ENCODE measurements at regions not wholly inside any gene's neighbourhood (a gene's known extent, or its start where the extent isn't known, plus 50 kb on each side); places are given as distances from the start of the nearest gene placed in this dataset.
"Not testable (repeated sequence)": the region's sequence is repeated elsewhere in the genome, so short reads cannot be mapped to it uniquely, and the experiment has no call there.

GRCh38 chr4:71211748-71212147, 127.1 kb upstream of the SLC4A4 start:
- no peak for DNase-seq

- DNase-seq, result no peak
Measured at GRCh38 chr4:71212216-71212615, 126.6 kb upstream of the SLC4A4 start.

GRCh38 chr4:71214578-71214977, 124.2 kb upstream of the SLC4A4 start:
- no peak for DNase-seq

GRCh38 chr4:71216316-71216959, 122.4 kb upstream of the SLC4A4 start:
- DNase-seq, result no peak

GRCh38 chr4:71217688-71218087, 121.1 kb upstream of the SLC4A4 start:
- no peak for DNase-seq

GRCh38 chr4:71220848-71221247, 118.0 kb upstream of the SLC4A4 start:
- DNase-seq, result not testable (repeated sequence)

GRCh38 chr4:71221510-71222466, 117.0 kb upstream of the SLC4A4 start:
- no peak for DNase-seq

- no peak for DNase-seq
Measured at GRCh38 chr4:71222661-71223060, 116.2 kb upstream of the SLC4A4 start.

GRCh38 chr4:71229477-71230270, 109.1 kb upstream of the SLC4A4 start:
- DNase-seq, result peak; percentile 60

- no peak for DNase-seq
Measured at GRCh38 chr4:71230271-71231128, 108.3 kb upstream of the SLC4A4 start.

- peak; percentile 37 for DNase-seq
Measured at GRCh38 chr4:71231129-71232055, 107.4 kb upstream of the SLC4A4 start.

GRCh38 chr4:71232056-71232430, 106.8 kb upstream of the SLC4A4 start:
- DNase-seq, result no peak

- no peak for DNase-seq
Measured at GRCh38 chr4:71232846-71233245, 106.0 kb upstream of the SLC4A4 start.

- no peak for DNase-seq
Measured at GRCh38 chr4:71235311-71236201, 103.3 kb upstream of the SLC4A4 start.

GRCh38 chr4:71236226-71236625, 102.6 kb upstream of the SLC4A4 start:
- DNase-seq, result no peak

GRCh38 chr4:71237641-71238040, 101.2 kb upstream of the SLC4A4 start:
- no peak for DNase-seq

GRCh38 chr4:71239365-71239764, 99.5 kb upstream of the SLC4A4 start:
- no peak for DNase-seq

- no peak for DNase-seq
Measured at GRCh38 chr4:71240094-71240493, 98.7 kb upstream of the SLC4A4 start.

- DNase-seq, result no peak
Measured at GRCh38 chr4:71241501-71242288, 97.1 kb upstream of the SLC4A4 start.

All from left kidney (tissue), 1 donor.